Stomach (tissue), 4 donors: ENCODE measurements at regions not wholly inside any gene's neighbourhood (a gene's known extent, or its start where the extent isn't known, plus 50 kb on each side); places are given as distances from the start of the nearest gene placed in this dataset.

ENCODE experiments used
- CTCF ChIP-seq, 7 experiments: fragments of 450-650 bp in 4 of 7; fragments of 200-600 bp in 3 of 7; sonication (generic) in 3 of 7; IDR thresholded peaks; one replicate each; pipeline ENCODE4 v1.5.1; 2016 to 2019; ENCODE audit warnings: antibody characterized with exemption in 7 of 7, control low read depth in 2 of 7, mild to moderate bottlenecking in 1 of 7
- EP300 ChIP-seq: sonication (generic); formaldehyde crosslinking; IDR thresholded peaks from one replicate; pipeline ENCODE4 v1.6.1; 2017; ENCODE audit warnings: antibody characterized with exemption
- POLR2A ChIP-seq, 4 donors: fragments of 450-650 bp; IDR thresholded peaks; one replicate each; pipeline ENCODE4 v1.6.1; 2016; ENCODE audit warnings: antibody characterized with exemption in 4 of 4, control low read depth in 2 of 4, mild to moderate bottlenecking in 1 of 4, moderate library complexity in 1 of 4
- POLR2AphosphoS5 ChIP-seq, 3 donors: sonication (generic); formaldehyde crosslinking; IDR thresholded peaks; one replicate each; pipeline ENCODE4 v1.6.1; 2016; ENCODE audit warnings: antibody characterized with exemption in 3 of 3

DNA sequence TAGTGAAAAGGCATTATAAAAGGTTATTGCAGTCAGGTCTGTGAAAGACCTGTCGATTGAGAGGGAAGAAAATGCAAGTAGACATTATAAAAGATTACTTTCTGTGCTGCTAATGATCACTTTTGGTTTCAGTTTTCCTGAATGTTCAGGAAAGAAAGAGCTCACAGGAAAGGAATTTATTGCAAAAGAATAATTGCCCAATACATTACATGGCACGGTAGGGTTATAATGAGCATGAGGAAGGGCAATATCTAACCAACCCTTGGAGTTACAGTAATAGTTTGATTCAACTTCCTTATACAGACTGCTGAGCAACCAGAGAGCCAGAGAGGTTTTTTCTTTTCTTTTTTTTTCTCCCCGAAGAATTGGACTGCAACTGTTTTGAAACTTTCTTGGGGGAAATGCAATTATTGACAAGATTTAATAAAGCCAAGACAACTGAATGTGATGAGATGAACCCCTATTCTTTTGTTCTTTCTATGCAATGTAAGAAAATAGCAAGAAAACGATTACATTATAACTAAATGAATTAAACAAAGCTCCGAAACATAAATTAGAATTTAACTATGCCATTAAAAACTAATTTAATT lies 247.0 kb downstream of the C4orf33 start:
- TF ChIP-seq CTCF (IDR thresholded peaks at IDR 0.05): no peak
- TF ChIP-seq POLR2A (IDR thresholded peaks at IDR 0.05): no peak
- TF ChIP-seq EP300: no peak
- peak in 1 of 3 donors; percentile 5 for TF ChIP-seq POLR2AphosphoS5 (IDR thresholded peaks at IDR 0.05)
